ENCODE measurements at regions not wholly inside any gene's neighbourhood (a gene's known extent, or its start where the extent isn't known, plus 50 kb on each side); places are given as distances from the start of the nearest gene placed in this dataset.
"Not testable (repeated sequence)": the region's sequence is repeated elsewhere in the genome, so short reads cannot be mapped to it uniquely, and the experiment has no call there.

GRCh38 chr14:87286826-87287225 is 706.2 kb downstream of the GALC start:
- DNase-seq, result no peak

- DNase-seq, result no peak
Measured at GRCh38 chr14:87286191-87286590, 706.8 kb downstream of the GALC start.

GRCh38 chr14:87285506-87285905 is 707.5 kb downstream of the GALC start:
- no peak for DNase-seq

GRCh38 chr14:87283547-87283946 is 709.4 kb downstream of the GALC start:
- DNase-seq, result no peak

- DNase-seq, result no peak
Measured at GRCh38 chr14:87282266-87282665, 710.7 kb downstream of the GALC start.

GRCh38 chr14:87278415-87278814 is 714.6 kb downstream of the GALC start:
- DNase-seq, result no peak

- no peak for DNase-seq
Measured at GRCh38 chr14:87271331-87271730, 721.7 kb downstream of the GALC start.

- DNase-seq, result no peak
Measured at GRCh38 chr14:87268997-87269396, 724.0 kb downstream of the GALC start.

GRCh38 chr14:87264796-87265195 is 728.2 kb downstream of the GALC start:
- DNase-seq, result no peak

- no peak for DNase-seq
Measured at GRCh38 chr14:87264272-87264785, 728.7 kb downstream of the GALC start.

GRCh38 chr14:87261621-87262020 is 731.4 kb downstream of the GALC start:
- DNase-seq, result no peak

- DNase-seq, result no peak
Measured at GRCh38 chr14:87260460-87260859, 732.5 kb downstream of the GALC start.

GRCh38 chr14:87257421-87257820 is 735.6 kb downstream of the GALC start:
- DNase-seq, result no peak

GRCh38 chr14:87255058-87255457 is 737.9 kb downstream of the GALC start:
- DNase-seq, result no peak

- DNase-seq, result no peak
Measured at GRCh38 chr14:87254331-87254874, 738.6 kb downstream of the GALC start.

- not testable (repeated sequence) for DNase-seq
Measured at GRCh38 chr14:87253791-87254190, 739.2 kb downstream of the GALC start.

GRCh38 chr14:87252103-87252502 is 740.9 kb downstream of the GALC start:
- no peak for DNase-seq

GRCh38 chr14:87251011-87251410 is 742.0 kb downstream of the GALC start:
- no peak for DNase-seq

- no peak for DNase-seq
Measured at GRCh38 chr14:87241018-87241768, 751.8 kb downstream of the GALC start.

GRCh38 chr14:87240319-87240718 is 752.7 kb downstream of the GALC start:
- not testable (repeated sequence) for DNase-seq

GRCh38 chr14:87233806-87234384 is 759.1 kb downstream of the GALC start:
- DNase-seq, result no peak

- no peak for DNase-seq
Measured at GRCh38 chr14:87233266-87233665, 759.7 kb downstream of the GALC start.

- DNase-seq, result no peak
Measured at GRCh38 chr14:87231336-87232026, 761.5 kb downstream of the GALC start.

GRCh38 chr14:87230726-87231125 is 762.3 kb downstream of the GALC start:
- DNase-seq, result no peak

Data from CD4-positive, alpha-beta T cell treated with Interleukin-15 for 1 hour (primary cell).